GM10248 (cell line): ENCODE measurements at regions not wholly inside any gene's neighbourhood (a gene's known extent, or its start where the extent isn't known, plus 50 kb on each side); places are given as distances from the start of the nearest gene placed in this dataset.

Source experiments
- CTCF ChIA-PET: fragments of 300-600 bp; sonication (Branson Sonifier 250); formaldehyde crosslinking; extraction: SDS; loops from one replicate; lab custom pipeline; 2021; ENCODE audit warnings: antibody characterized with exemption; lab: Yijun Ruan, JAX
- POLR2A ChIA-PET: fragments of 350-650 bp; sonication (Branson Sonifier 250); formaldehyde crosslinking; extraction: SDS; loops from one replicate; lab custom pipeline; 2020; ENCODE audit warnings: antibody characterized with exemption; lab: Yijun Ruan, JAX
- DNase-seq: peaks from one replicate; pipeline ENCODE4 v3.0.0; 2012; ENCODE audit errors: extremely low spot score
- CTCF ChIP-seq: IDR thresholded peaks from 2 replicates; pipeline ENCODE4 v1.5.1; 2012; ENCODE audit warnings: mild to moderate bottlenecking, low read depth; ENCODE audit errors: extremely low read depth, missing control alignments, control extremely low read depth

- ChIA-PET POLR2A (no interaction called here), CTCF (interaction anchor here (1.1 kb wide), 1 partner anchor 10 kb away, joined by 6 read pairs; no protein-coding TSS in a partner anchor)
- no peak for DNase-seq
- no peak for TF ChIP-seq CTCF
Observed at GRCh38 chr21:14869984-14870852, 194.6 kb downstream of the NRIP1 start.

- DNase-seq: no peak
- no peak for TF ChIP-seq CTCF
- CTCF ChIA-PET: interaction anchor here (1.2 to 2.2 kb wide), 3 partner anchors 10 to 607 kb away, joined by 3 to 9 read pairs (median 3); no protein-coding TSS in a partner anchor
- POLR2A ChIA-PET: no interaction called here
Observed at GRCh38 chr21:14866859-14867765, 197.7 kb downstream of the NRIP1 start.

DNA sequence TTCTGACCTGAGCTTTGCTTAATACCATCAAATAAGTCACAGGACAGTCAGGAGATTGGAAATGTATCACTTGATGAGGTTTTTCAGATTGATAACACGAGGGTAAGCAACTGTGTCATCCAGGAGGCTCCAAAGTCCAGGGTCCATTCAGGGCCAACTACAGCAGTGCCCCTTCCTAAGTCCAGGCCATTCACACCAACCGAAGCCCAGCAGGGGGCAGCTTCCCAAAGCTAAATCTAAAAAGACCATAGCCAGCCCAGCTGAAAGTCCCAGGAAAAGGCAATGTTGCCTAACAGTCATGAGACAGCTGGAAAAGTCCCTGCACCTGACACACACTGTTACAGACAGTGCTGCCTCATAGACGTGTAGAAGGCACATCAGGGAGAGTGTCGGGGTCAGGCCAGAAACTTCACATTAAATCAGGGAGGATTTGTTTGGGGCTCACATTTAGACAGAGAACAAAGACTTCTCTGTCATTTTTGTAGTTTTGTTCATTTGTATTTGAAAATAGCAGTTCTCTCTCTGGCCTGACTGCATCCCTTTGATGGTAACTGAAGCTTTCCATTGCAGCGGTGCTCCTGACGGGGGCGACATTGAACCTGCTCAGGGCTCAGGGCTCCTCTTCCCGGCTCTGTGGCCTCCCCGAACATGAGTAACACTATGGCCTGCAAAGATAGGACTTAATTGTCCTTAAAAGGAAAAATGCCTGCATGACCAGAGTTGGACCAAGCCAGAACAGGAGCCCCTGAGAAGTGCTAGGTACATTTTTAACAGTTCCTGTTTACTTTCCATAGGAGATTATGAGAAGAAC, 200.4 kb downstream of the NRIP1 start:
- DNase-seq: peak; percentile 48
- TF ChIP-seq CTCF: peak; percentile 77
- CTCF ChIA-PET: interaction anchor here (0.7 to 2.5 kb wide), 45 partner anchors 8 to 707 kb away, joined by 3 to 17 read pairs (median 4); no protein-coding TSS in a partner anchor
- POLR2A ChIA-PET: no interaction called here

DNA sequence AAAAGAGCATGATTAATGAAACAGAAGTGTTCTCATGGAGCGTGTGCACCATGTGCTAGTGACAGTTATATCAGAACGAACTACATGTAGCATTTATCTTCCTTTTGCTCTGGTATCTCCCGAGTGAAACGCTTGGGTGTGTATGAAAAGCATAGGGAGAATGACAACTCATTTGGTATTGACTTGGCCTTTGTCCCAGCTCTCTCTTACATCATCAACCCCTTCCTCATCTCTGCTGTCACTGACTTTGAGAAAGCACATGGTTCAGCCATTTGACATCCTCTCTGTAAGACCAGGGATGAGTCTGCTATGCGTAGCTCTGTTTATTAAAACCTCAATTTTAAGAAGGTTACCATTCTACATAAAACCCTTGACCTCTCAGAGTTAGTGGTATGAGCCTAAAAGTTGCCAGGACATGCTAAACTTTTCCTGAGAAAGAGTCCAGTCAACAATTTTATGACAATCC, 201.0 kb downstream of the NRIP1 start:
- POLR2A ChIA-PET: no interaction called here
- no peak for DNase-seq
- TF ChIP-seq CTCF: no peak
- CTCF ChIA-PET: interaction anchor here (0.7 to 2.5 kb wide), 41 partner anchors 8 to 707 kb away, joined by 3 to 17 read pairs (median 4); no protein-coding TSS in a partner anchor

DNA sequence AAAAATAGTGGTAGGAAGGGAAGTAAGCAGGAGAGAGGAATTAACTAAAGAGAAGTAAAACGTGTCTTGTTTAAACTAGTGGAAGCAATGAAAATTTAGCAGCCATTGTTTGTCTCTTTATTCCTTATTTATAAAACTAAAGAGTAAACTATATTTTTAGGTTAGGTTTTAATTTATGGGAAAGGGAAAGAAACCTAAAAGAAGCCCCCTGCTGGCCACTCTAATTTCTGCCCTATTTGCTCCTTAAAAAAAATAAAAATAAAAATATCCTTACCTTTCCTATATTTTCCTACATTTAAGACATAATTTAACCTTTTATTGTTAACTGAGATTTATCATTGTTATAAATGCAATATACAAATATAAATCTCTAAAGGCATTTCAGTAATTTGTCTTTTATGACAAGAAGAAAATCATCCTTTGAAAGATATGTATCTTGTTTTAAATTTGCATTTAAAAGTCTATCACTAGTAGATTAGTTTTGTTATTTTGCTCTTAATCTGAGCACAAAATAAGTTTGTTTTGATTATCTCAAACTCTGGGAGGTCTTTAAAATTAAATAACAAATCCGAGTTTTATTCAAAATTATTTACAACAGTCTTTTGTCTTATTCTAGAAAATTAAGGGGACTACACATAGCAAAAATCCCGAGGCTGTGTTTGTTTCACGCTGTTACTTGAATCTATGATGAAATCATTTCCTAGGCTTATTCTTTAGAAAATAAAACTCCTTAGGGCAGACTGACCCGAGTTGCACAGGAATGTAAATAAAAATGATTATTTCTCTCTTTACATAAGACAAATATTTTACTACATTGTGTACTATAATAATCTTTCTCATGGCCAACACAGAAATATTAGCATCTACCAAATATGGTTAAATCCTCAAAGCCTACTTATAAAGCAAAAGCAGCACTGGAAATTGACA, 201.7 kb downstream of the NRIP1 start:
- no peak for DNase-seq
- CTCF ChIA-PET: interaction anchor here (1.0 to 2.5 kb wide), 13 partner anchors 16 to 622 kb away, joined by 3 to 17 read pairs (median 6); no protein-coding TSS in a partner anchor
- no peak for TF ChIP-seq CTCF
- POLR2A ChIA-PET: no interaction called here
